Activated B cell treated with CpG ODN at 0.5 μM for 24 hours (primary cell): ENCODE measurements at regions not wholly inside any gene's neighbourhood (a gene's known extent, or its start where the extent isn't known, plus 50 kb on each side); places are given as distances from the start of the nearest gene placed in this dataset.

Experiments
- ATAC-seq: fragments of 200-7000 bp; cut with Tn5 transposase; one replicate; pipeline ENCODE4 v1.10.0; 2021; ENCODE audit warnings: low read depth, mild to moderate bottlenecking, moderate library complexity
- CTCF ChIA-PET: fragments of 350-600 bp; sonication (Branson Sonifier 250); formaldehyde crosslinking; loops from one replicate; lab custom pipeline; 2021; ENCODE audit warnings: antibody characterized with exemption; lab: Charles Lee
- POLR2A ChIA-PET: fragments of 350-600 bp; sonication (Branson Sonifier 250); formaldehyde crosslinking; loops from one replicate; lab custom pipeline; 2021; ENCODE audit warnings: antibody characterized with exemption; lab: Charles Lee
- DNase-seq: peaks from one replicate; pipeline ENCODE4 v3.0.0; 2022
- H3K27ac Mint-ChIP-seq: one replicate; pipeline ENCODE4 v1.8.0; 2020; ENCODE audit warnings: mixed read lengths
- H3K27me3 Mint-ChIP-seq: one replicate; pipeline ENCODE4 v1.8.0; 2021; ENCODE audit warnings: mixed read lengths
- H3K36me3 Mint-ChIP-seq: one replicate; pipeline ENCODE4 v1.8.0; 2021; ENCODE audit warnings: low read depth, mixed read lengths
- H3K4me1 Mint-ChIP-seq: one replicate; pipeline ENCODE4 v1.8.0; 2021; ENCODE audit warnings: mixed read lengths
- H3K4me3 Mint-ChIP-seq: one replicate; pipeline ENCODE4 v1.8.0; 2020; ENCODE audit warnings: mild to moderate bottlenecking, mixed read lengths
- H3K9me3 Mint-ChIP-seq: one replicate; pipeline ENCODE4 v1.8.0; 2020; ENCODE audit warnings: mixed read lengths
- intact Hi-C: fragments of 100-400 bp; cut with micrococcal nuclease; formaldehyde crosslinking; loops from one replicate; pipeline ENCODE4 v1.15.1; 2024
- TF ChIP-seq, protein P1 (sequence below): fragments of 200-600 bp; IDR thresholded peaks from one replicate; pipeline ENCODE4 v1.8.0; 2022; ENCODE audit warnings: antibody characterized with exemption, mild to moderate bottlenecking

DNA sequence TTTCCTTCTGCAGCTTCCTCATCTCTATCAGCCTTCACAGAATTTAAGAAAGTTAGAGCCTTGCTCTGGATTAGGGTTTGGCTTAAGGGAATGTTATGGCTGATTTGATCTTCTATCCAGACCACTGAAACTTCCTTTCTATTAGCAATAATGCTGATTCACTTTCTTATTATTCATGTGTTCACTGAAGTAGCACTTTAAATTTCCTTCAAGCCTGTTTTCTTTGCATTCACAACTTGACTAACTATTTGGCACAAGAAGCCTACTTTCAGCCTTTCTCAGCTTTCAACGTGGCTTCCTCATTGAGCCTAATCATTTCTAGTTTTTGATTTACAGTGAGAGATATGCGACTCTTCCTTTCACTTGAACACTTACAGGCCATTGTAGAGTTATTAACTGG, 528.5 kb downstream of the PLPP3 start:
- Mint-ChIP-seq H3K27ac (no peak overlapping the region), H3K36me3 (no peaks in the 10 kb centered on the region), H3K4me1 (no peaks in the 10 kb centered on the region), H3K9me3 (peaks cover 2% of the 10 kb centered on the region), H3K4me3 (no peak overlapping the region), H3K27me3 (peaks cover 9% of the 10 kb centered on the region)
- ChIA-PET POLR2A (no interaction called here), CTCF (no interaction called here)
- ATAC-seq (no peak), DNase-seq (no peak)
- TF ChIP-seq, protein P1, sequence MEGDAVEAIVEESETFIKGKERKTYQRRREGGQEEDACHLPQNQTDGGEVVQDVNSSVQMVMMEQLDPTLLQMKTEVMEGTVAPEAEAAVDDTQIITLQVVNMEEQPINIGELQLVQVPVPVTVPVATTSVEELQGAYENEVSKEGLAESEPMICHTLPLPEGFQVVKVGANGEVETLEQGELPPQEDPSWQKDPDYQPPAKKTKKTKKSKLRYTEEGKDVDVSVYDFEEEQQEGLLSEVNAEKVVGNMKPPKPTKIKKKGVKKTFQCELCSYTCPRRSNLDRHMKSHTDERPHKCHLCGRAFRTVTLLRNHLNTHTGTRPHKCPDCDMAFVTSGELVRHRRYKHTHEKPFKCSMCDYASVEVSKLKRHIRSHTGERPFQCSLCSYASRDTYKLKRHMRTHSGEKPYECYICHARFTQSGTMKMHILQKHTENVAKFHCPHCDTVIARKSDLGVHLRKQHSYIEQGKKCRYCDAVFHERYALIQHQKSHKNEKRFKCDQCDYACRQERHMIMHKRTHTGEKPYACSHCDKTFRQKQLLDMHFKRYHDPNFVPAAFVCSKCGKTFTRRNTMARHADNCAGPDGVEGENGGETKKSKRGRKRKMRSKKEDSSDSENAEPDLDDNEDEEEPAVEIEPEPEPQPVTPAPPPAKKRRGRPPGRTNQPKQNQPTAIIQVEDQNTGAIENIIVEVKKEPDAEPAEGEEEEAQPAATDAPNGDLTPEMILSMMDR = no peak
- intact Hi-C loops = no loop called here

DNA sequence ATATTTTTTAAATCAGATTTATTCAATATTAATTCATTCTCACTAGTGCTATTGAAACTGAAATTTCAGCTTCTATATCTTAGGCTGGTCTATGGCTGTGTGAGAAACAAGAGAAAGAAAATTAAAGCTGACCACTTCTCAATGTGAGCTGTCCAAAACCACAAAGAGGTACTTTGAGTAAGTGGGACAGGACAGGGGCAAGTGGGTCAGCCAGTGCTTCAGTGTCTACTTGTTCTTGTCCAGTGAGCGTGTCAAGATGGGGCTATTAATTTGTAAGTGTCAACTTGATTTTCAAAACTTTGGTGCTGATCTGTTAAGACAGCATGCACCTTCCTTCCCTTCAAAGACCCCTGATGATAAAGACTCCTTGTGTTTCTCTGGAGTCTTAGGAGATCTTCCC, 533.9 kb downstream of the PLPP3 start:
- H3K36me3 Mint-ChIP-seq = no peaks in the 10 kb centered on the region
- ATAC-seq (no peak), DNase-seq (no peak)
- no peaks in the 10 kb centered on the region for H3K4me1 Mint-ChIP-seq
- H3K9me3 Mint-ChIP-seq = peaks cover 2% of the 10 kb centered on the region
- intact Hi-C loops = no loop called here
- peaks cover 10% of the 10 kb centered on the region for H3K27me3 Mint-ChIP-seq
- H3K27ac Mint-ChIP-seq = no peak overlapping the region
- TF ChIP-seq, protein P1 = no peak
- CTCF ChIA-PET = no interaction called here
- POLR2A ChIA-PET = no interaction called here
- no peak overlapping the region for H3K4me3 Mint-ChIP-seq

DNA sequence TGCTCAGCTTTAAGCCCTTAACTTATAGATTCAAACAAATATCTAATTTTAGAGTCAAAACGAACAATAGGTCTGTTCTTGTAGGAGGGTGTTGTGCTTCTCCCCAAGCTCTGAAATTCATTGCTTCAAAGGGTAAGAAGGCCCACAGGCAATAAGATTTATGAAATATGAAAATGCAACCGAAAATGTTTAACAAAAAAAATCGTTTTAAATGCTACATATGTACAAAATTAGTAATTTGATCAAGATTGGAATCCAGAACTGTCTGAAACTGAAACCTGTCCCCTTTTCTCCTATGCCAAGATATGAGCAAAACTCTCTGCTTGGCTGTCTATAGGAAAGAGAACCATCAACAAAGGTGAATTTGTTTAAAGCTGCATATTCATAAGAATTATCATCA, 534.3 kb downstream of the PLPP3 start:
- ChIA-PET CTCF (no interaction called here), POLR2A (no interaction called here)
- DNase-seq (no peak), ATAC-seq (no peak)
- TF ChIP-seq, protein P1 = no peak
- Mint-ChIP-seq H3K9me3 (no peaks in the 10 kb centered on the region), H3K27ac (no peak overlapping the region), H3K27me3 (peaks cover 8% of the 10 kb centered on the region), H3K4me3 (no peak overlapping the region), H3K36me3 (no peaks in the 10 kb centered on the region), H3K4me1 (no peaks in the 10 kb centered on the region)
- intact Hi-C loops = no loop called here

DNA sequence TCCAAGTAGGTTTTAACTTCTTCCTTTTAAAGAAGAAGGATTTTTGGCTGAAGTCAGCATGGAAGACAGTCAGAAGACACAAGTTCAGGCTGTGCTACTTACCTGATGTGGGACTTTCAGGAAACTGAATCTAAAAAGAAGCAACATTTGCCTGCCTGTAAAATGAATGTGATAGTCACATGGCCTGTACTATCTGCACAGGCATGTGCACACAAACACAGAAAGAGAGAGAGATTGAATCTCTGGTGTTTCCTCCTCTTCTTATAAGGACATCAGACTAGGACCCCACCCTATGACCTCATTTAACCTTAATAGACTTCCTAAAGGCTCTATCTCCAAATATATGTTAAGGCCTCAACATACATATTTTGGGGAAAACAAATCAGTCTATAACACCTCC, 542.9 kb downstream of the PLPP3 start:
- Mint-ChIP-seq H3K27ac (no peak overlapping the region), H3K27me3 (peaks cover 13% of the 10 kb centered on the region), H3K9me3 (no peaks in the 10 kb centered on the region), H3K36me3 (no peaks in the 10 kb centered on the region), H3K4me3 (no peak overlapping the region), H3K4me1 (no peaks in the 10 kb centered on the region)
- ChIA-PET POLR2A (no interaction called here), CTCF (no interaction called here)
- TF ChIP-seq, protein P1 = no peak
- no peak for DNase-seq
- intact Hi-C loops = no loop called here
- no peak for ATAC-seq

DNA sequence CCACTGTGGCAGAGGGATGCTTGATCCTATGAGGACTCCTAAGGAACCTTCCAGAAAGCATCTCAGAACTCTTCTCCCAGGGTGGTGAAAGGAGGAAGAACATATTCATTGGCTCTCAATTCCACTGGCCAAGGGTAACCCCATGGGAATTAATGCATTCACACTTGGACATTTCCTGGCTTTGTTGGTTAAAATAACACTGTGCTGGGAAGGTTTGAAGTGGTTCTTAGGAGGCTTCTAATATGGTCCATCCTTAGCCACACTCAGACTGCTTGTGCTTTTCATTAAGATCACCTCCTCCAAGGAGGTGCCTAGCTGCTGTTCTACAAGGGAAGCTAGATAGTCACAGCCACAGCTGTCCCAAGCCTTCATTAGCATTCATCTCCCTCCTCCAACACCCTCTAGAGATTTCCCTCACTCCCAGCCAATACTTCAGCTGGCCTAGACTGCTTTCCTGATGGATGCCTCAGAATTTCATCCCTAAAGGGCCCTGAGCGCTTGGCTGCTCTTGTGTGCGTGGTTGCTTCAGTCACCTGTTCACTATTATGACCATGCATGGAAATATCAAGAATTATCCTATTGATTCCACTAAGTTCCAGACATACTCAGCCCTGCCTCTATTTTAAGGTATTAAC, 544.4 kb downstream of the PLPP3 start:
- H3K36me3 Mint-ChIP-seq = no peaks in the 10 kb centered on the region
- H3K9me3 Mint-ChIP-seq = no peaks in the 10 kb centered on the region
- DNase-seq = no peak
- no peak overlapping the region for H3K4me3 Mint-ChIP-seq
- H3K4me1 Mint-ChIP-seq = no peaks in the 10 kb centered on the region
- ChIA-PET POLR2A (no interaction called here), CTCF (no interaction called here)
- H3K27me3 Mint-ChIP-seq = peaks cover 20% of the 10 kb centered on the region
- ATAC-seq = no peak
- intact Hi-C loops = no loop called here
- TF ChIP-seq, protein P1 = no peak
- no peak overlapping the region for H3K27ac Mint-ChIP-seq
